RWPE2 (cell line): ENCODE measurements at regions not wholly inside any gene's neighbourhood (a gene's known extent, or its start where the extent isn't known, plus 50 kb on each side); places are given as distances from the start of the nearest gene placed in this dataset.
A peak's percentile ranks its signal among the peaks of the same experiment; 100 is the strongest.

ENCODE experiments used
- ATAC-seq: fragments of 200-7000 bp; cut with Tn5 transposase; 3 replicates; pipeline ENCODE4 v1.9.1; 2021; ENCODE audit warnings: low read depth
- DNase-seq: peaks from one replicate; pipeline ENCODE4 v3.0.0-alpha.2; 2020; ENCODE audit warnings: low spot score
- H3K27ac ChIP-seq: fragments of 450-650 bp; 2 replicates; pipeline ENCODE4 v1.5.1; 2017; ENCODE audit warnings: mild to moderate bottlenecking; ENCODE audit not compliant: poor library complexity, severe bottlenecking
- H3K27me3 ChIP-seq: fragments of 250-450 bp; sonication (Bioruptor Pico); 2 replicates; pipeline ENCODE4 v1.5.1; 2021; ENCODE audit warnings: mild to moderate bottlenecking, moderate library complexity; ENCODE audit not compliant: insufficient read depth, poor library complexity, severe bottlenecking
- H3K36me3 ChIP-seq: fragments of 250-450 bp; sonication (Bioruptor Pico); 2 replicates; pipeline ENCODE4 v1.5.1; 2020; ENCODE audit warnings: low read depth, mild to moderate bottlenecking, moderate library complexity
- H3K4me1 ChIP-seq: fragments of 250-450 bp; sonication (Bioruptor Pico); 2 replicates; pipeline ENCODE4 v1.5.1; 2021; ENCODE audit warnings: mild to moderate bottlenecking, moderate library complexity; ENCODE audit not compliant: insufficient read depth, poor library complexity, severe bottlenecking
- H3K4me3 ChIP-seq: fragments of 250-450 bp; sonication (Bioruptor Pico); 2 replicates; pipeline ENCODE4 v1.5.1; 2021; ENCODE audit warnings: mild to moderate bottlenecking, moderate library complexity; ENCODE audit not compliant: severe bottlenecking
- H3K9me3 ChIP-seq: fragments of 250-450 bp; sonication (Bioruptor Pico); 2 replicates; pipeline ENCODE4 v1.5.1; 2021; ENCODE audit warnings: mild to moderate bottlenecking, moderate library complexity; ENCODE audit not compliant: severe bottlenecking
- CTCF ChIP-seq: fragments of 450-650 bp; IDR thresholded peaks from one replicate; pipeline ENCODE4 v1.5.1; 2017; ENCODE audit warnings: mild to moderate bottlenecking, moderate library complexity; ENCODE audit not compliant: poor library complexity, severe bottlenecking

GRCh38 chr6:22825210-22825609 lies 255.8 kb downstream of the HDGFL1 start:
- no peaks in the 10 kb centered on the region for H3K27me3 ChIP-seq
- ATAC-seq (no peak), DNase-seq (no peak)
- H3K4me1 ChIP-seq = peaks cover 31% of the 10 kb centered on the region
- no peak overlapping the region for H3K27ac ChIP-seq
- no peaks in the 10 kb centered on the region for H3K36me3 ChIP-seq
- H3K4me3 ChIP-seq = no peak overlapping the region
- H3K9me3 ChIP-seq = no peaks in the 10 kb centered on the region
- no peak for TF ChIP-seq CTCF

DNA sequence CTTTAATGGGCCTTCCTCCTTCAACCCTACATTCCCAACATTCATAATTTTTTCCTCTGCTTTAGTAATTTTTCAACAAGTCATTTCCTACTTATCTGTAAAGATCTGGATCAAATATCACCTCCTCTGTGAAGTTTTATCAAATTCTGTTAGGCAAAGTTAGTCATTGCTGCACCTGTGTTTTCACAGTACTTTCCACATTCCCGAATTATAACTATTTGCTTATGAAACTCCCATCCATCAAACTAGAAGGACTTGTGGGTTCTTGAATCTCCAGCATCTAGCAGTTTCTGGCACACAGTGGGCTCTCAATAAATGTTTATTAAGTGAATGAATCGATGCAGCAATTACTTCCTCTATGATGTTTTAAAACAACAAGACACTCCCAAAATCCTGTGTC lies 257.6 kb downstream of the HDGFL1 start:
- ATAC-seq (peak; percentile 49), DNase-seq (no peak)
- peaks cover 31% of the 10 kb centered on the region for H3K4me1 ChIP-seq
- TF ChIP-seq CTCF = no peak
- H3K36me3 ChIP-seq = no peaks in the 10 kb centered on the region
- no peak overlapping the region for H3K4me3 ChIP-seq
- H3K9me3 ChIP-seq = no peaks in the 10 kb centered on the region
- H3K27ac ChIP-seq = peak overlapping the region; percentile 99
- H3K27me3 ChIP-seq = no peaks in the 10 kb centered on the region

DNA sequence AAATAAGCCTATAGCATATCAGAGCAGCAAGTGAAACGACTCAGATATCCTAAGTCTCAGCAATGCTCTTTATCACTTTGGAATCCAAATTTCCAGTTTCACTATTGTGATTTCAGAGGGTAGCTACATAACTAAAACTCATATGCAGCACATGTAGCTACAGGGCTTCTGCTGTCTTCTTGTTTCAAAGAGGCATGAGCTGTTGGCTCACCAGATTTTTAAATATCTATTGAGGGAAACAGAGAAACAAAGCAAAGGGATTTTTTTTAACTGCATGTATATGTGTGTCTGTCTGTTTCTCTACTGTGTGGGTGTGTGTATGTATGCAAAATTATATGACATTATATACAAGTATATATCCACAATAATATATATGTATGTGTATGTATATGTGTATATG lies 258.4 kb downstream of the HDGFL1 start:
- Histone ChIP-seq H3K4me3 (no peak overlapping the region), H3K9me3 (no peaks in the 10 kb centered on the region), H3K36me3 (no peaks in the 10 kb centered on the region), H3K4me1 (peaks cover 31% of the 10 kb centered on the region), H3K27ac (peak overlapping the region; percentile 99), H3K27me3 (no peaks in the 10 kb centered on the region)
- ATAC-seq = peak; percentile 3; the same call in 2 of the 3 replicates
- DNase-seq = no peak
- TF ChIP-seq CTCF = no peak

DNA sequence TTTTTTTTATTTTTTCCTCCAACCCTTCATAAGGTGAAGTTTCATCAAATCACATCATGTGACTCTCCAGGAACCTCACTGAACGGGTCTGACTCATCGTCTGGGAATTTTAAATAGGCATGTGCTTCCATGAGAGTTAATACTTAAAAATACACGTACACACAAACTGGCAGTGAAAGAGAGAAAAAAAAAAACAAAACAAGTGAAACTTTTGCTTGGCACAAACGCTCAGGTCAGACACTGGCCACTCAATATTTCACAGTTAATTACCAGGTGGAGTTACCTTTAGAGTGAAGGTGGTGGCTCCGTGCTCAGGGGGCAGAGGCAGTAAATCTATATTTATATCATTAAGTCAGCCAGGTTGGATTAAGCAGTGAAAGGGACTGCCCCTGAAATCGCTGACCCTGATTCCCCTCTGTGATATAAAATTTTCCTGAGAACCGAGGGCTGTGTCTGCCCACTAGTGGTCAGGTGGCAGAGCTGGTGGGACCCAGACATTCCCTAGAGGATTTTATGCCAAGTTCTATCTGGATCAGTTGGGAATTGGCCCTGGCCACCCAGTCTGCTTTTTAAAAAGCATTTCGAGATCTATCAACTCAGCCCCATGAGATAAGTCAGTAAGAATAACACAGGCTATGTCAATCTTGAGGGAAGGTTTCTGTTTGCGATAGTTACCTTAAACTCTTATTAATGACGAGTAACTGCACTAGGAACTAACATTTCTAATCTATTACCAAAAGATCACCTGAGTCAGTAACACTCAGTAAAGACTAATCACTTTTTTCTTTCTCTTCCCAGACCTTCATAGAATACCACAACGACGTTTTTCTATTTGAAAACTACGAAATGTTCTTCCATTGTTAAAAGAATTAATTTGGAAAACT lies 259.1 kb downstream of the HDGFL1 start:
- Histone ChIP-seq H3K4me1 (peaks cover 31% of the 10 kb centered on the region), H3K27me3 (no peaks in the 10 kb centered on the region), H3K36me3 (no peaks in the 10 kb centered on the region), H3K27ac (peak overlapping the region; percentile 99), H3K4me3 (no peak overlapping the region), H3K9me3 (no peaks in the 10 kb centered on the region)
- ATAC-seq (peak; percentile 73), DNase-seq (no peak)
- TF ChIP-seq CTCF = peak; percentile 96

GRCh38 chr6:22829070-22829469 lies 259.7 kb downstream of the HDGFL1 start:
- no peak for DNase-seq
- peak; percentile 48 for ATAC-seq
- Histone ChIP-seq H3K9me3 (no peaks in the 10 kb centered on the region), H3K27me3 (no peaks in the 10 kb centered on the region), H3K4me3 (no peak overlapping the region), H3K4me1 (peaks cover 31% of the 10 kb centered on the region), H3K36me3 (no peaks in the 10 kb centered on the region), H3K27ac (peak overlapping the region; percentile 99)
- no peak for TF ChIP-seq CTCF
